ENCODE measurements at regions not wholly inside any gene's neighbourhood (a gene's known extent, or its start where the extent isn't known, plus 50 kb on each side); places are given as distances from the start of the nearest gene placed in this dataset.

- ChIA-PET CTCF (no interaction called here), POLR2A (no interaction called here)
- Histone ChIP-seq H3K4me3 (ENCODE audit: low read depth, low read length) (no peak overlapping the region), H3K9me3 (ENCODE audit: control insufficient read depth, insufficient read depth, low read length) (peaks cover 5% of the 10 kb centered on the region), H3K27me3 (ENCODE audit: control insufficient read depth, insufficient read depth, low read length) (no peaks in the 10 kb centered on the region), H3K27ac (ENCODE audit: low read depth, low read length) (no peak overlapping the region)
- no peak for TF ChIP-seq CTCF (IDR thresholded peaks at IDR 0.05; ENCODE audit: low read depth, low read length)
- no peak for DNase-seq (ENCODE audit: low read depth, low spot score)
These were observed 222.3 kb upstream of the SPOCK3 start for GRCh38 chr4:167456619-167457018.

- TF ChIP-seq CTCF (IDR thresholded peaks at IDR 0.05; ENCODE audit: low read depth, low read length) = no peak
- Histone ChIP-seq H3K4me3 (ENCODE audit: low read depth, low read length) (no peak overlapping the region), H3K9me3 (ENCODE audit: control insufficient read depth, insufficient read depth, low read length) (no peaks in the 10 kb centered on the region; the same call in 1 of the 2 replicates), H3K27ac (ENCODE audit: low read depth, low read length) (no peak overlapping the region), H3K27me3 (ENCODE audit: control insufficient read depth, insufficient read depth, low read length) (no peaks in the 10 kb centered on the region)
- CTCF ChIA-PET = no interaction called here
- POLR2A ChIA-PET = no interaction called here
- DNase-seq (ENCODE audit: low read depth, low spot score) = no peak
These were observed 235.1 kb upstream of the SPOCK3 start for GRCh38 chr4:167469436-167469835.

- H3K4me3 ChIP-seq (ENCODE audit: low read depth, low read length) = no peak overlapping the region
- ChIA-PET POLR2A (no interaction called here), CTCF (no interaction called here)
- H3K9me3 ChIP-seq (ENCODE audit: control insufficient read depth, insufficient read depth, low read length) = peaks cover 5% of the 10 kb centered on the region; the same call in 1 of the 2 replicates
- H3K27me3 ChIP-seq (ENCODE audit: control insufficient read depth, insufficient read depth, low read length) = no peaks in the 10 kb centered on the region
- H3K27ac ChIP-seq (ENCODE audit: low read depth, low read length) = no peak overlapping the region
- TF ChIP-seq CTCF (IDR thresholded peaks at IDR 0.05; ENCODE audit: low read depth, low read length) = no peak
- no peak for DNase-seq (ENCODE audit: low read depth, low spot score)
These were observed 241.7 kb upstream of the SPOCK3 start for GRCh38 chr4:167475951-167476350.

GRCh38 chr4:167492007-167492406 is 257.7 kb upstream of the SPOCK3 start:
- no peak for TF ChIP-seq CTCF (IDR thresholded peaks at IDR 0.05; ENCODE audit: low read depth, low read length)
- Histone ChIP-seq H3K9me3 (ENCODE audit: control insufficient read depth, insufficient read depth, low read length) (peaks cover 6% of the 10 kb centered on the region; the same call in 1 of the 2 replicates), H3K4me3 (ENCODE audit: low read depth, low read length) (no peak overlapping the region), H3K27ac (ENCODE audit: low read depth, low read length) (no peak overlapping the region), H3K27me3 (ENCODE audit: control insufficient read depth, insufficient read depth, low read length) (no peaks in the 10 kb centered on the region)
- ChIA-PET POLR2A (no interaction called here), CTCF (no interaction called here)
- no peak for DNase-seq (ENCODE audit: low read depth, low spot score)

GRCh38 chr4:167509551-167509950 is 275.3 kb upstream of the SPOCK3 start:
- TF ChIP-seq CTCF (IDR thresholded peaks at IDR 0.05; ENCODE audit: low read depth, low read length) = no peak
- no peak overlapping the region for H3K4me3 ChIP-seq (ENCODE audit: low read depth, low read length)
- H3K27ac ChIP-seq (ENCODE audit: low read depth, low read length) = no peak overlapping the region
- H3K27me3 ChIP-seq (ENCODE audit: control insufficient read depth, insufficient read depth, low read length) = no peaks in the 10 kb centered on the region
- POLR2A ChIA-PET = no interaction called here
- peaks cover 20% of the 10 kb centered on the region for H3K9me3 ChIP-seq (ENCODE audit: control insufficient read depth, insufficient read depth, low read length)
- DNase-seq (ENCODE audit: low read depth, low spot score) = no peak
- CTCF ChIA-PET = no interaction called here

All from AG04450 (cell line).